ENCODE measurements at regions not wholly inside any gene's neighbourhood (a gene's known extent, or its start where the extent isn't known, plus 50 kb on each side); places are given as distances from the start of the nearest gene placed in this dataset.

DNA sequence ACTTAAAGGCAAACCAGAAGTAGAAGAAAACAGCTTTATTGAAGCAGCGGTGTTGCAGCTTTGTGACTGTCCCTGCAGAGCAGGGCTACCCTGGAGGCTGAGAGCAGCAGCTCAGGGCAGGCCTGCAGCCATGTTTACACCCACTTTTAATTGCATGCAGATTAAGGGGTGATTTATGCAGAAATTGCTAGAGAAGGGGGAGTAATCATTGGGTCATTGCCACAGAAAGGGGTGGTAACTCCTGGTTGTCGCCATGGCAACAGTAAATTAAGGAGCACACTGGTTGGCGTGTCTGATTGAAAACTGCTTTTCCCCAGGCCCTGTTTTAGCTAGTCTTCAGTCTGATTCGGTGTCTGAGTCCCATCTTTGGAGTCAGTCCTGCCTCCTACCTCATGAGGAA lies 195.4 kb upstream of the HDAC4 start:
- no peak for TF ChIP-seq HNF4G (IDR thresholded peaks at IDR 0.05)
- TF ChIP-seq GABPA (IDR thresholded peaks at IDR 0.05 in 1 of 2, conservative IDR thresholded peaks at IDR 0.05 in 1 of 2) = no peak
- no peak for TF ChIP-seq RXRA (IDR thresholded peaks at IDR 0.05)
- TF ChIP-seq RAD21 (IDR thresholded peaks at IDR 0.05) = no peak
- Histone ChIP-seq H3K4me3 (ENCODE audit: low read depth in 1 of 3, low read length in 3 of 3) (no peak overlapping the region), H3K36me3 (ENCODE audit: control insufficient read depth in 4 of 4, insufficient read depth in 3 of 4, low read depth in 1 of 4, low read length in 3 of 4) (no peaks in the 10 kb centered on the region), H3K9ac (ENCODE audit: low read depth in 1 of 2, low read length in 2 of 2) (no peak overlapping the region), H3K4me1 (ENCODE audit: control insufficient read depth in 4 of 4, insufficient read depth in 4 of 4, low read length in 3 of 4) (no peaks in the 10 kb centered on the region), H3K27me3 (ENCODE audit: control insufficient read depth in 4 of 4, insufficient read depth in 4 of 4, low read length in 3 of 4) (no peaks in the 10 kb centered on the region), H3K27ac (ENCODE audit: low read depth in 1 of 2, low read length in 2 of 2) (no peak overlapping the region), H3K9me3 (ENCODE audit: control insufficient read depth in 4 of 4, low read length in 3 of 4) (no peaks in the 10 kb centered on the region)
- no peak for DNase-seq (ENCODE audit: low spot score)
- WGBS = 90% methylated on average over 4 of the region's 4 CpGs

DNA sequence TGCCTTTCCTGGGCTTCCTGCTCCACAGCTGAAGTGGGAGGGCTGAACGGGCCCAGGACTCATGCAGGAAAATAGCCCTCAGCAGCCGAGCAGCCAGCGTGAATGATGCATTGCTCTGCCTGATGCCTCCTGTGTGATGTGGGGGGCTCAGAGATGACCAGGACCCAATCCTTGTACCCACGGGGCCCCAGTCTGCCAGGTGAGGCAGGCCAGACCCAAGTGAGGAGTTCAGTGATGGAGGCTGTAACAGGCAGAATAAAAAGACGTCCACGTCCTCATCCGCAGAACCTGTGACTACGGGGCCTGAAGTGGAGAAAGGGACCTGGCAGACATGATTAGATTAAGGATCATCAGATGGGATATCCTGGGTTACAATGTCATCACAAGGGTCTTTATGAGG lies 194.9 kb upstream of the HDAC4 start:
- 87% methylated on average over 8 of the region's 8 CpGs for WGBS
- no peak for DNase-seq (ENCODE audit: low spot score)

DNA sequence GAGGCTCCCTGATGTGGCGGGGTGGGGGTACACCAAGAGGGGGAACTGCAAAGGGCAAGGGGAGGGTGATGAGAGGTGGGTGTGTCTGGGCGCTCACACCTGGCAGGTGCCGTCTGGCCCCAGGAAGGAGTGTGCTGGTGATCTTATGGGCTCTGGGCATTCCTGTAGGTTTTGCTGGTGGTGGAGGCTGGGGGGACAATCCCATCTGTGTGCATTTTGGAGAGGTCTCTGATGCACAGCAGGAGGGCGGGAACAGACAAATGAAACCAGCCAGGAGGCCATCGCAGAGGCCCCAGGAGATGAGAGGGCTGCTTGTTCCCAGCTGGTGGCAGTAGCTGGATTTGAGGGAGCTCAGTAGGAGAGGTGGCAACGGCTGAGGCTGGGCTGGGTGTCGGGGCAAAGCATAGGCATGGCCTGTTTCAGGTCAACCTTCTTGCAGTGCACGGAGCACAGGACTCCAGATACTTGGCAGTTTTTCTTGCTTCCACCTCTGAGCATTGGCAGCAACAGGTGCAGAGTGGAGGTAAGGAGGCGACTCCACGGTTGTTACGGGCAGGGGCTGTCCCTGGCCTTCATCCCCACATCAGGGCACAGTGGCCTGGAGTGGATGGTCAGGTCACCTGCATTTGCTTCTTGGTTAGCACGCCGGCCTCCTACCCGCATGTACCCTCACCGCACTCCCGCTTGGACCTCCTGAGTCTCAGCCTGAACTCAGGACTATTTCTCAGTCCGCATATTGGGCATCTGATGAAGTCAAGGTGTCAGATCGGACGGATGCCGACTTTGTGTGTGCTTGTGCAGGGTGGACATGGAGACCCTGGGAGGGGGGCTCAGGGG lies 194.2 kb upstream of the HDAC4 start:
- no peaks in the 10 kb centered on the region for H3K36me3 ChIP-seq (ENCODE audit: control insufficient read depth in 4 of 4, insufficient read depth in 3 of 4, low read depth in 1 of 4, low read length in 3 of 4)
- WGBS = 93% methylated on average over 20 of the region's 20 CpGs

More for the DNA sequence above, 194.9 kb upstream of the HDAC4 start:
- H3K36me3 ChIP-seq (ENCODE audit: control insufficient read depth in 4 of 4, insufficient read depth in 3 of 4, low read depth in 1 of 4, low read length in 3 of 4) = no peaks in the 10 kb centered on the region
- no peak overlapping the region for H3K4me3 ChIP-seq (ENCODE audit: low read depth in 1 of 3, low read length in 3 of 3)
- no peak overlapping the region for H3K9ac ChIP-seq (ENCODE audit: low read depth in 1 of 2, low read length in 2 of 2)
- TF ChIP-seq JUND (IDR thresholded peaks at IDR 0.05) (no peak), SP1 (IDR thresholded peaks at IDR 0.05) (no peak), EGR1 (IDR thresholded peaks at IDR 0.05; ENCODE audit: low read depth in 2 of 2) (no peak), RXRA (IDR thresholded peaks at IDR 0.05) (no peak)
- TF ChIP-seq, protein P1, sequence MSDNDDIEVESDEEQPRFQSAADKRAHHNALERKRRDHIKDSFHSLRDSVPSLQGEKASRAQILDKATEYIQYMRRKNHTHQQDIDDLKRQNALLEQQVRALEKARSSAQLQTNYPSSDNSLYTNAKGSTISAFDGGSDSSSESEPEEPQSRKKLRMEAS (IDR thresholded peaks at IDR 0.05) = no peak
- TF ChIP-seq, protein P2, sequence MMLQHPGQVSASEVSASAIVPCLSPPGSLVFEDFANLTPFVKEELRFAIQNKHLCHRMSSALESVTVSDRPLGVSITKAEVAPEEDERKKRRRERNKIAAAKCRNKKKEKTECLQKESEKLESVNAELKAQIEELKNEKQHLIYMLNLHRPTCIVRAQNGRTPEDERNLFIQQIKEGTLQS (IDR thresholded peaks at IDR 0.05) = no peak
- TF ChIP-seq, protein P3, sequence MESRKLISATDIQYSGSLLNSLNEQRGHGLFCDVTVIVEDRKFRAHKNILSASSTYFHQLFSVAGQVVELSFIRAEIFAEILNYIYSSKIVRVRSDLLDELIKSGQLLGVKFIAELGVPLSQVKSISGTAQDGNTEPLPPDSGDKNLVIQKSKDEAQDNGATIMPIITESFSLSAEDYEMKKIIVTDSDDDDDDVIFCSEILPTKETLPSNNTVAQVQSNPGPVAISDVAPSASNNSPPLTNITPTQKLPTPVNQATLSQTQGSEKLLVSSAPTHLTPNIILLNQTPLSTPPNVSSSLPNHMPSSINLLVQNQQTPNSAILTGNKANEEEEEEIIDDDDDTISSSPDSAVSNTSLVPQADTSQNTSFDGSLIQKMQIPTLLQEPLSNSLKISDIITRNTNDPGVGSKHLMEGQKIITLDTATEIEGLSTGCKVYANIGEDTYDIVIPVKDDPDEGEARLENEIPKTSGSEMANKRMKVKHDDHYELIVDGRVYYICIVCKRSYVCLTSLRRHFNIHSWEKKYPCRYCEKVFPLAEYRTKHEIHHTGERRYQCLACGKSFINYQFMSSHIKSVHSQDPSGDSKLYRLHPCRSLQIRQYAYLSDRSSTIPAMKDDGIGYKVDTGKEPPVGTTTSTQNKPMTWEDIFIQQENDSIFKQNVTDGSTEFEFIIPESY (IDR thresholded peaks at IDR 0.05) = no peak
- H3K27ac ChIP-seq (ENCODE audit: low read depth in 1 of 2, low read length in 2 of 2) = no peak overlapping the region
- H3K27me3 ChIP-seq (ENCODE audit: control insufficient read depth in 4 of 4, insufficient read depth in 4 of 4, low read length in 3 of 4) = no peaks in the 10 kb centered on the region
- H3K9me3 ChIP-seq (ENCODE audit: control insufficient read depth in 4 of 4, low read length in 3 of 4) = no peaks in the 10 kb centered on the region
- no peaks in the 10 kb centered on the region for H3K4me1 ChIP-seq (ENCODE audit: control insufficient read depth in 4 of 4, insufficient read depth in 4 of 4, low read length in 3 of 4)

More for the DNA sequence above, 194.2 kb upstream of the HDAC4 start:
- TF ChIP-seq, protein P1 (IDR thresholded peaks at IDR 0.05) = no peak
- TF ChIP-seq, protein P2 (IDR thresholded peaks at IDR 0.05) = no peak
- no peak overlapping the region for H3K9ac ChIP-seq (ENCODE audit: low read depth in 1 of 2, low read length in 2 of 2)
- DNase-seq (ENCODE audit: low spot score) = no peak
- H3K9me3 ChIP-seq (ENCODE audit: control insufficient read depth in 4 of 4, low read length in 3 of 4) = no peaks in the 10 kb centered on the region
- no peak overlapping the region for H3K27ac ChIP-seq (ENCODE audit: low read depth in 1 of 2, low read length in 2 of 2)
- H3K4me3 ChIP-seq (ENCODE audit: low read depth in 1 of 3, low read length in 3 of 3) = no peak overlapping the region
- H3K4me1 ChIP-seq (ENCODE audit: control insufficient read depth in 4 of 4, insufficient read depth in 4 of 4, low read length in 3 of 4) = no peaks in the 10 kb centered on the region
- no peaks in the 10 kb centered on the region for H3K27me3 ChIP-seq (ENCODE audit: control insufficient read depth in 4 of 4, insufficient read depth in 4 of 4, low read length in 3 of 4)

Data from liver (tissue), 7 donors.